T-cell (primary cell): ENCODE measurements at regions not wholly inside any gene's neighbourhood (a gene's known extent, or its start where the extent isn't known, plus 50 kb on each side); places are given as distances from the start of the nearest gene placed in this dataset.

Experiments used
- ATAC-seq, 4 experiments: fragments of 200-7000 bp in 3 of 4; fragments of 150-1000 bp in 1 of 4; cut with Tn5 transposase; replicated peaks in 1 of 4; 1 replicate in 3 of 4; 2 replicates in 1 of 4; pipeline ENCODE4 v1.10.0; 2021; ENCODE audit warnings: moderate library complexity in 3 of 4, mild to moderate bottlenecking in 2 of 4, moderate number of reproducible peaks in 1 of 4
- CTCF ChIA-PET, 2 donors: fragments of 300-600 bp; sonication (Branson Sonifier 250); formaldehyde crosslinking; loops; one replicate each; lab custom pipeline; 2022; ENCODE audit warnings: antibody characterized with exemption in 2 of 2; lab: Charles Lee
- POLR2A ChIA-PET, 2 donors: fragments of 300-600 bp; sonication (Branson Sonifier 250); formaldehyde crosslinking; loops; one replicate each; lab custom pipeline; 2022; ENCODE audit warnings: antibody characterized with exemption in 2 of 2; lab: Charles Lee
- DNase-seq, 35 experiments: peaks; one replicate each; pipeline versions ENCODE4 v3.0.0 to v3.0.0-alpha.2; 2013 to 2023
- H3K27ac ChIP-seq: one replicate; pipeline ENCODE4 v1.5.1; 2013; ENCODE audit warnings: low read length
- H3K27me3 ChIP-seq, 2 experiments: replicated peaks in 1 of 2; 1 replicate in 1 of 2; 2 replicates in 1 of 2; pipeline versions ENCODE4 v1.6.1 to v1.7.0; 2013; ENCODE audit warnings: low read length in 1 of 2, mixed read lengths in 1 of 2; ENCODE audit not compliant: control insufficient read depth in 2 of 2, insufficient read depth in 2 of 2; ENCODE audit errors: extremely low read depth in 1 of 2
- H3K36me3 ChIP-seq, 2 donors: 1 replicate in 1 of 2; 2 replicates in 1 of 2; pipeline versions ENCODE4 v1.6.1 to v1.7.0; 2013; ENCODE audit warnings: low read length in 1 of 2; ENCODE audit not compliant: control insufficient read depth in 2 of 2, insufficient read depth in 1 of 2; ENCODE audit errors: extremely low read depth in 1 of 2
- H3K4me1 ChIP-seq, 2 experiments: 1 replicate in 1 of 2; 2 replicates in 1 of 2; pipeline versions ENCODE4 v1.6.1 to v1.7.0; 2013; ENCODE audit warnings: low read length in 2 of 2, mixed read lengths in 1 of 2; ENCODE audit not compliant: insufficient read depth in 2 of 2, control insufficient read depth in 1 of 2; ENCODE audit errors: extremely low read depth in 1 of 2
- H3K4me3 ChIP-seq, 2 donors: 1 replicate in 1 of 2; 2 replicates in 1 of 2; pipeline versions ENCODE4 v1.5.1 to v1.7.0; 2013; ENCODE audit warnings: mild to moderate bottlenecking in 2 of 2, low read length in 1 of 2, moderate library complexity in 1 of 2; ENCODE audit not compliant: control insufficient read depth in 1 of 2; ENCODE audit errors: extremely low read depth in 1 of 2
- H3K9me3 ChIP-seq: 2 replicates; pipeline ENCODE4 v1.7.0; 2013
- H3K27ac Mint-ChIP-seq, 2 donors: one replicate each; pipeline ENCODE4 v1.8.0; 2020 to 2021; ENCODE audit warnings: mild to moderate bottlenecking in 2 of 2, mixed read lengths in 2 of 2
- H3K27me3 Mint-ChIP-seq, 2 donors: one replicate each; pipeline ENCODE4 v1.8.0; 2021 to 2022; ENCODE audit warnings: mixed read lengths in 2 of 2
- H3K36me3 Mint-ChIP-seq: one replicate; pipeline ENCODE4 v1.8.0; 2021; ENCODE audit warnings: mixed read lengths
- H3K4me1 Mint-ChIP-seq, 3 donors: one replicate each; pipeline ENCODE4 v1.8.0; 2020 to 2022; ENCODE audit warnings: mixed read lengths in 3 of 3, mild to moderate bottlenecking in 1 of 3
- H3K4me3 Mint-ChIP-seq, 3 donors: one replicate each; pipeline ENCODE4 v1.8.0; 2020 to 2022; ENCODE audit warnings: mild to moderate bottlenecking in 3 of 3, mixed read lengths in 3 of 3, moderate library complexity in 3 of 3
- H3K9me3 Mint-ChIP-seq, 3 donors: one replicate each; pipeline ENCODE4 v1.8.0; 2020 to 2022; ENCODE audit warnings: mixed read lengths in 3 of 3
- WGBS: methylation state at CpG from one replicate; pipeline ENCODE4 v1.1.5; 2013; ENCODE audit warnings: missing lambda C conversion rate; ENCODE audit not compliant: insufficient coverage; 5-methylcytosine and 5-hydroxymethylcytosine counted together

DNA sequence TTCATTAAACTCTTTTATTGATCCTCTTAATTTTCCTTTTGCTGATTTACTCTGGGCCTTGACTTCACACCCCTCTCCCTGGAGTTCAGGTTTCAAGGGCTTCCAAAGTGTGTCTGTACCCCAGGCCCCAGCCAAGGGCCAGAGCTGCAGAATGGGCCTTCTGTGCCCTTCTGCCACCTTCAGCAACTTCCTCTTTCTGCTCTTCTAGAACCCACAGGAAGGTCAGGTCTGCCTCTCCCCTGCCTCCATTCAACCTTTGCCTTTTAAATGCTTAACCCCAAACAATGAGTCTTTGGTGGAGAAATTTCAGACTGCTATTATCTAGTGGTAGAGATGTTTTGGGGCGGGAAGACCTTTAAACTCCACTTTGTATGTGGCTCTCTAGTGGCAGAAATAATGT lies 63.1 kb downstream of the TSN start:
- DNase-seq (no peak), ATAC-seq (no peak)
- no peaks in the 10 kb centered on the region for H3K36me3 Mint-ChIP-seq
- no peaks in the 10 kb centered on the region for H3K9me3 Mint-ChIP-seq
- Histone ChIP-seq H3K27me3 (peaks cover 0 to 20% of the 10 kb centered on the region in 2 experiments), H3K9me3 (no peaks in the 10 kb centered on the region), H3K27ac (no peak overlapping the region), H3K4me3 (no peak overlapping the region), H3K4me1 (no peaks in the 10 kb centered on the region), H3K36me3 (no peaks in the 10 kb centered on the region)
- H3K4me3 Mint-ChIP-seq, result no peak overlapping the region
- ChIA-PET POLR2A (no interaction called here), CTCF (no interaction called here)
- no peak overlapping the region for H3K27ac Mint-ChIP-seq
- H3K4me1 Mint-ChIP-seq, result no peaks in the 10 kb centered on the region
- H3K27me3 Mint-ChIP-seq, result peaks cover 14 to 18% of the 10 kb centered on the region in 2 donors
- no CpG with 5 or more reads among the region's 1 CpG for WGBS

DNA sequence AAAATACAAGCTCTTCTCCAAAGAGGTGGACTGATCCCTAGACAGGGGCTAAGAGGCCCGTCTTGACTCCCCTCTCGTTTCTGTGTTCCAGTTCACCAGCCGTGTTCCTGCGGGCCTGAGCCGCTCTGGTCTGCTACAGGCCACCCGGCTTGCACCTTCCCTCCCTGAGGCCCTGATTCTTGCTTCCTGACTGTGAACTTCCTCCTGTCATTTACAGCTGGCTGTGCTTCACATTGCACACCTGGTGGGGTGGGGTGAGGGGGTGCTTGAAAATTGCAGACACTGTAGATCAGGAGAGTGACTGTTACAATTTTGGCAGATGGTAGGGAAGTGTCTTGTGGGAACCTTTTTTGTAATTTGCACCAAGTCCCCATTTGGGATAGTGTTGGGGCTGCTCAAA lies 64.4 kb downstream of the TSN start:
- no peak for ATAC-seq
- CTCF ChIA-PET, result no interaction called here
- Histone ChIP-seq H3K4me3 (no peak overlapping the region), H3K4me1 (no peaks in the 10 kb centered on the region), H3K36me3 (no peaks in the 10 kb centered on the region), H3K27me3 (peaks cover 0 to 20% of the 10 kb centered on the region in 2 experiments), H3K9me3 (no peaks in the 10 kb centered on the region), H3K27ac (no peak overlapping the region)
- 36% methylated on average over 2 of the region's 6 CpGs for WGBS
- H3K4me3 Mint-ChIP-seq, result no peak overlapping the region
- DNase-seq, result no peak
- POLR2A ChIA-PET, result no interaction called here
- peaks cover 14 to 18% of the 10 kb centered on the region in 2 donors for H3K27me3 Mint-ChIP-seq
- H3K36me3 Mint-ChIP-seq, result no peaks in the 10 kb centered on the region
- no peaks in the 10 kb centered on the region for H3K4me1 Mint-ChIP-seq
- no peak overlapping the region for H3K27ac Mint-ChIP-seq
- H3K9me3 Mint-ChIP-seq, result no peaks in the 10 kb centered on the region

DNA sequence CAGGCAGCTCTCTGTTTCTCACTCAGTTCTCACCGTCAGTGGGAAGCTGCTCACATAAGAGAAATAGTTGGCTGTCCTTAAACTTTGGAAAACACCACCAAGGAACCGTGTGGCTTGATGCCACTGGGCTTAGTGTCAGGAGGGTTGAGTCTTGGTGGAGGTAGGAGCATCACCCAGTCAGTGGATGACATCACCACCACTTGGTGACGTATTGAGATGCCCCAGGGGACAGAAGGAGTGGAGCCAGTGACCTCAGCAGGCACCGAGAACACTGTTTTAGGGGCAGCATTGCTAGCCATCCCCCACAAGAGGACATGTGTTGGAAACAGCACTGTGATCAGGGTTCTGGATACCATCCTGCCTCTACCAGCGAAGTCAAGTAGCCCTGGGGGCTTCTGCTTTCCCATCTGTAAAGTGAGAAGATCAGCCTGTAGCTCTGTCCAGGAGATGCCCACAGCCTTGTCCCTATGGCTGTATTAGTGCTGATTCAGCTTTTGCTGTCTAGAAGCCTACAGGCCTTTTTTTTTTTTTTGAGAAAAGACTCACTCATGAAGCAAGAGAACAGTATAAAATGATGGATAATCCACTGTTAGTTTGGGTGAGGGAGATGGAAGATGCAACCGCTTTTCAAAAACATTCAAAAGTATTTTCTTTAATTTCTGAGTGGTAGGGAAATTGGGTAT lies 66.2 kb downstream of the TSN start:
- ChIA-PET CTCF (no interaction called here), POLR2A (interaction anchor here in 1 of 2 donors (0.6 kb wide), 1 partner anchor 523 kb away, joined by 4 read pairs; no protein-coding TSS in a partner anchor)
- H3K36me3 Mint-ChIP-seq, result no peaks in the 10 kb centered on the region
- H3K9me3 Mint-ChIP-seq, result no peaks in the 10 kb centered on the region
- no peaks in the 10 kb centered on the region for H3K9me3 ChIP-seq
- no peak overlapping the region for H3K27ac ChIP-seq
- no peak for DNase-seq
- H3K27me3 Mint-ChIP-seq, result peaks cover 14 to 18% of the 10 kb centered on the region in 2 donors
- no peak overlapping the region for H3K4me3 Mint-ChIP-seq
- no peak for ATAC-seq
- WGBS, result 67% methylated on average over 4 of the region's 6 CpGs
- H3K27me3 ChIP-seq, result peaks cover 0 to 16% of the 10 kb centered on the region in 2 experiments
- H3K4me1 Mint-ChIP-seq, result no peaks in the 10 kb centered on the region
- H3K27ac Mint-ChIP-seq, result no peak overlapping the region
- H3K4me1 ChIP-seq, result no peaks in the 10 kb centered on the region
- H3K4me3 ChIP-seq, result no peak overlapping the region
- H3K36me3 ChIP-seq, result no peaks in the 10 kb centered on the region

DNA sequence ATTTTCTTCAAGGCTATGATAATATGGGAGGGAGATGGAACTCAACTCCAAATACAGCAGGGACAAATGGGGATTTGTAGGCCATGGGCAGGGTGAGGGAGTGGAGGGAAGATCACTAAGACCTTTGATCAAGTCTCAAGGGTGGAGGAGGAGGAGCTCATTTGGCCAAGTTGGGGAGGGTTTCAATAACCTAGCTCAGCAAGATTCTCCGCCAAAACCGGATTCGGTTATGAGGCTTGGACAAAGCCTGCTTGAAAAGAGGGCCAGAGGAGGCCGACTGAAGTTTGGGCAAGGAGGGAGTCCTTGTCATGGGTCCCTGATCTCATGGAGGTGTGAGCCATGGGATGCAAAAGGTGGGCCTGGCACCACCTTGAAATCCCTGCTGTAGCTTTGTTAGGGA lies 68.8 kb downstream of the TSN start:
- H3K27me3 Mint-ChIP-seq, result peaks cover 10 to 19% of the 10 kb centered on the region in 2 donors

DNA sequence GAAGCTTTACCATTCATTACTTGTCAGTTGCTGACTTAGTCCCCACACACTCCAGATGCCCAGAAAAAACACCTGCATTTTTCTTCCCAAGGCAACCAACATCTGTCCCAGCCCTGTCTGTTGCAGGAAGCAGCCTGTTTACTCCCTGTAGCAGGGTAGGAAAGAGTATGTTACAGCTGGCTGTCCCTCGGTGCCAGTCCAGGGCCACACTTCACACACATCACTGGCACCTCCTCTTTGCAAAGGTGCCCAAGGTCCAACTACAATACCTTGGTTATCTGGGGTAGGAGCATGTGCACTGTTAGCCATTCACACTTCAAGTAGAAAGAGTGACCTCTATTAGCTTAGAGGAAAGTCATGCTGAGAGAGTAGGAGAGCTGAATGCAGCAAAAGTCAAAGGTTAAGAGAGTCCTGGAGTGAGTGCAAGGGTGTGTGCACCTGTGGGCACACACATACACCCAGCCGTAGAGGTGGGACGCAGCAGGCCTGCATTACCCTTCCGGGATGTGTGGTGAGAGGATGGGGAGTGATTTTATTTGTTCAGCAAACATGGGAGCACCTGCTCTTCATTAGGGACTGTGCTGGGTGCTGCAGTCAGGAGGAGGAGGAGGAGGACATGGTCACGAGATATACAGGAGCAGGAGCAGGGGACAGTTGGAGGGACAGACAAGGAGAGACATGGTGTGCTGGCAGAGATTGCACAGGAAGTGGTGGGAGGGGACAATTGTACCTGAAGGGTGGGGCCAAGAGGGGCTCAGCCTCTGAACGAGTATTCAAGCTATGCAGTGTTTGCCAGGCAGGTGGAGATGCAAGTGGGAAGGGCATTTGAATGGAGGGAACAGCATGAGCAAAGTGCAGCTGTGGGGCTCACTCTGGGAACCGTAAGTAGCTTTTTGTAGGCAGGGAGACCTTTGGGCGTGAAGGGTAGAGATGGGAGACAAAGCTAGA lies 69.8 kb downstream of the TSN start:
- H3K27me3 ChIP-seq, result peaks cover 0 to 5% of the 10 kb centered on the region in 2 experiments
- 76% methylated on average over 4 of the region's 8 CpGs for WGBS
- ATAC-seq (no peak), DNase-seq (no peak)
- CTCF ChIA-PET, result no interaction called here
- POLR2A ChIA-PET, result interaction anchor here in 1 of 2 donors (0.6 kb wide), 1 partner anchor 299 kb away, joined by 4 read pairs; no protein-coding TSS in a partner anchor
- no peak overlapping the region for H3K4me3 Mint-ChIP-seq
- H3K27ac Mint-ChIP-seq, result no peak overlapping the region
- no peaks in the 10 kb centered on the region for H3K4me1 Mint-ChIP-seq
- no peak overlapping the region for H3K4me3 ChIP-seq
- H3K36me3 ChIP-seq, result no peaks in the 10 kb centered on the region
- no peaks in the 10 kb centered on the region for H3K9me3 ChIP-seq
- no peaks in the 10 kb centered on the region for H3K4me1 ChIP-seq
- H3K27me3 Mint-ChIP-seq, result peaks cover 8 to 13% of the 10 kb centered on the region in 2 donors
- H3K9me3 Mint-ChIP-seq, result no peaks in the 10 kb centered on the region
- H3K27ac ChIP-seq, result no peak overlapping the region
- H3K36me3 Mint-ChIP-seq, result no peaks in the 10 kb centered on the region

More for the DNA sequence above, 68.8 kb downstream of the TSN start:
- Mint-ChIP-seq H3K4me3 (no peak overlapping the region), H3K36me3 (no peaks in the 10 kb centered on the region), H3K9me3 (no peaks in the 10 kb centered on the region), H3K27ac (no peak overlapping the region), H3K4me1 (no peaks in the 10 kb centered on the region)
- no peaks in the 10 kb centered on the region for H3K9me3 ChIP-seq
- CTCF ChIA-PET, result no interaction called here
- H3K27me3 ChIP-seq, result peaks cover 0 to 5% of the 10 kb centered on the region in 2 experiments
- no peak overlapping the region for H3K27ac ChIP-seq
- no peak for DNase-seq
- H3K36me3 ChIP-seq, result no peaks in the 10 kb centered on the region
- no peak for ATAC-seq
- 84% methylated on average over 4 of the region's 4 CpGs for WGBS
- H3K4me1 ChIP-seq, result no peaks in the 10 kb centered on the region
- POLR2A ChIA-PET, result no interaction called here
- no peak overlapping the region for H3K4me3 ChIP-seq

DNA sequence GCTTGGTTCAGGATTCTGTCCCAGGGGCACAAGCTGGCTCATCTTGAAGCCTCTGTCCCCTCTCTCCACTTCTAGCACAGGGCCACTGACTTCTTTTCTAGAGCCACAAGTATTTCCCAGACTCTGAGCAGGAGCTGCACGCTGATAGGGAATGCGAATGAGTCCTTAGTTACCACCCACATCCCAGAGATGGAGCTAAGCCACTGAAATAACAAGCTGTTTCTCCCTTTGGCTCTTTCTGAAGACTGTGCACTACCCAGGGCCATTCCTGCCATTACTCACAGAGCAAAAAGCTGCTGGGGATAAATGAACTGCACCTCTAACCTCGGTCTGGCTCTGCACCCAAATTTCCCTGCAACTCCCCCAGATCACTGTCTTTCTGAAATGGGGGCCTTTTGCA lies 70.6 kb downstream of the TSN start:
- no peaks in the 10 kb centered on the region for H3K4me1 ChIP-seq
- peaks cover 4 to 13% of the 10 kb centered on the region in 2 donors for H3K27me3 Mint-ChIP-seq
- no peaks in the 10 kb centered on the region for H3K9me3 Mint-ChIP-seq
- H3K27me3 ChIP-seq, result peaks cover 0 to 1% of the 10 kb centered on the region in 2 experiments
- no peak overlapping the region for H3K27ac Mint-ChIP-seq
- DNase-seq, result no peak
- H3K27ac ChIP-seq, result no peak overlapping the region
- H3K4me3 ChIP-seq, result no peak overlapping the region
- H3K9me3 ChIP-seq, result no peaks in the 10 kb centered on the region
- H3K36me3 Mint-ChIP-seq, result no peaks in the 10 kb centered on the region
- H3K4me3 Mint-ChIP-seq, result no peak overlapping the region
- no peaks in the 10 kb centered on the region for H3K4me1 Mint-ChIP-seq
- POLR2A ChIA-PET, result no interaction called here
- 67% methylated on average over 2 of the region's 3 CpGs for WGBS
- CTCF ChIA-PET, result no interaction called here
- H3K36me3 ChIP-seq, result no peaks in the 10 kb centered on the region
- no peak for ATAC-seq
